Activated T-helper 1 cell treated with anti-CD3 and anti-CD28 coated beads, Interleukin-12 subunit alpha, Interleukin-12 subunit beta, Interleukin-2, Interleukin-4 antibody, amounts not matched to agents 30 ng/mL and 10 ng/mL and 1 ng/mL, durations not matched to agents 14 hours and 24 hours and 36 hours (primary cell): ENCODE measurements at regions not wholly inside any gene's neighbourhood (a gene's known extent, or its start where the extent isn't known, plus 50 kb on each side); places are given as distances from the start of the nearest gene placed in this dataset.

Experiments
- DNase-seq: peaks from one replicate; pipeline ENCODE4 v3.0.0; 2021; ENCODE audit warnings: low spot score
- H3K27ac Mint-ChIP-seq: one replicate; pipeline ENCODE4 v1.8.0; 2021; ENCODE audit warnings: mild to moderate bottlenecking, mixed read lengths
- H3K27me3 Mint-ChIP-seq: one replicate; pipeline ENCODE4 v1.8.0; 2022; ENCODE audit warnings: mild to moderate bottlenecking, moderate library complexity, mixed read lengths; ENCODE audit not compliant: insufficient read depth
- H3K36me3 Mint-ChIP-seq: one replicate; pipeline ENCODE4 v1.8.0; 2021; ENCODE audit warnings: low read depth, mixed read lengths
- H3K4me1 Mint-ChIP-seq: one replicate; pipeline ENCODE4 v1.8.0; 2021; ENCODE audit warnings: low read depth, mixed read lengths
- H3K4me3 Mint-ChIP-seq: one replicate; pipeline ENCODE4 v1.8.0; 2021; ENCODE audit warnings: mild to moderate bottlenecking, moderate library complexity, mixed read lengths
- H3K9me3 Mint-ChIP-seq: one replicate; pipeline ENCODE4 v1.8.0; 2021; ENCODE audit warnings: mixed read lengths
- intact Hi-C: fragments of 100-400 bp; cut with micrococcal nuclease; formaldehyde crosslinking; loops from one replicate; pipeline ENCODE4 v1.15.1; 2024

- H3K36me3 Mint-ChIP-seq, result no peaks in the 10 kb centered on the region
- H3K9me3 Mint-ChIP-seq, result peaks cover 3% of the 10 kb centered on the region
- peaks cover 5% of the 10 kb centered on the region for H3K4me1 Mint-ChIP-seq
- intact Hi-C loops, result no loop called here
- H3K27me3 Mint-ChIP-seq, result peaks cover 1% of the 10 kb centered on the region
- DNase-seq, result no peak
- H3K4me3 Mint-ChIP-seq, result no peak overlapping the region
- peak overlapping the region; percentile 13 for H3K27ac Mint-ChIP-seq
Measured at GRCh38 chr20:50323777-50324775, 133.4 kb downstream of the CEBPB start.

- intact Hi-C loops, result no loop called here
- Mint-ChIP-seq H3K4me3 (no peak overlapping the region), H3K27ac (no peak overlapping the region), H3K36me3 (no peaks in the 10 kb centered on the region), H3K9me3 (peaks cover 3% of the 10 kb centered on the region), H3K27me3 (peaks cover 1% of the 10 kb centered on the region), H3K4me1 (peaks cover 4% of the 10 kb centered on the region)
- no peak for DNase-seq
Measured at GRCh38 chr20:50325215-50325614, 134.6 kb downstream of the CEBPB start.

- Mint-ChIP-seq H3K36me3 (no peaks in the 10 kb centered on the region), H3K9me3 (peaks cover 3% of the 10 kb centered on the region), H3K4me1 (peaks cover 4% of the 10 kb centered on the region), H3K4me3 (no peak overlapping the region), H3K27ac (no peak overlapping the region), H3K27me3 (peaks cover 1% of the 10 kb centered on the region)
- intact Hi-C loops, result no loop called here
- no peak for DNase-seq
Measured at GRCh38 chr20:50325651-50326050, 135.0 kb downstream of the CEBPB start.

GRCh38 chr20:50327666-50328065, 137.0 kb downstream of the CEBPB start:
- intact Hi-C loops, result no loop called here
- Mint-ChIP-seq H3K27ac (no peak overlapping the region), H3K4me3 (no peak overlapping the region), H3K27me3 (peaks cover 6% of the 10 kb centered on the region), H3K4me1 (no peaks in the 10 kb centered on the region), H3K36me3 (no peaks in the 10 kb centered on the region), H3K9me3 (peaks cover 3% of the 10 kb centered on the region)
- no peak for DNase-seq

- Mint-ChIP-seq H3K4me1 (no peaks in the 10 kb centered on the region), H3K36me3 (no peaks in the 10 kb centered on the region)
Measured at GRCh38 chr20:50328222-50328979, 137.8 kb downstream of the CEBPB start.

GRCh38 chr20:50328996-50329898, 138.6 kb downstream of the CEBPB start:
- intact Hi-C loops, result no loop called here
- no peak overlapping the region for H3K27ac Mint-ChIP-seq
- no peaks in the 10 kb centered on the region for H3K4me1 Mint-ChIP-seq
- peaks cover 13% of the 10 kb centered on the region for H3K27me3 Mint-ChIP-seq
- H3K36me3 Mint-ChIP-seq, result no peaks in the 10 kb centered on the region
- H3K9me3 Mint-ChIP-seq, result peaks cover 3% of the 10 kb centered on the region
- DNase-seq, result no peak
- H3K4me3 Mint-ChIP-seq, result no peak overlapping the region

More at GRCh38 chr20:50328222-50328979, 137.8 kb downstream of the CEBPB start:
- Mint-ChIP-seq H3K4me3 (no peak overlapping the region), H3K9me3 (peaks cover 3% of the 10 kb centered on the region), H3K27me3 (peaks cover 9% of the 10 kb centered on the region), H3K27ac (no peak overlapping the region)
- no peak for DNase-seq
- intact Hi-C loops, result no loop called here

GRCh38 chr20:50329981-50330503, 139.4 kb downstream of the CEBPB start:
- Mint-ChIP-seq H3K4me3 (no peak overlapping the region), H3K27ac (peak overlapping the region; percentile 6), H3K9me3 (peaks cover 3% of the 10 kb centered on the region), H3K4me1 (peaks cover 3% of the 10 kb centered on the region), H3K36me3 (no peaks in the 10 kb centered on the region), H3K27me3 (peaks cover 13% of the 10 kb centered on the region)
- intact Hi-C loops, result no loop called here
- no peak for DNase-seq

- intact Hi-C loops, result no loop called here
- H3K4me1 Mint-ChIP-seq, result peaks cover 5% of the 10 kb centered on the region
- H3K36me3 Mint-ChIP-seq, result no peaks in the 10 kb centered on the region
Measured at GRCh38 chr20:50330504-50331313, 140.1 kb downstream of the CEBPB start.

GRCh38 chr20:50331469-50332363, 141.1 kb downstream of the CEBPB start:
- no peak for DNase-seq
- intact Hi-C loops, result no loop called here
- no peaks in the 10 kb centered on the region for H3K9me3 Mint-ChIP-seq
- H3K4me3 Mint-ChIP-seq, result no peak overlapping the region
- no peak overlapping the region for H3K27ac Mint-ChIP-seq
- H3K4me1 Mint-ChIP-seq, result peaks cover 13% of the 10 kb centered on the region
- no peaks in the 10 kb centered on the region for H3K36me3 Mint-ChIP-seq
- peaks cover 13% of the 10 kb centered on the region for H3K27me3 Mint-ChIP-seq

More at GRCh38 chr20:50330504-50331313, 140.1 kb downstream of the CEBPB start:
- Mint-ChIP-seq H3K27ac (no peak overlapping the region), H3K27me3 (peaks cover 13% of the 10 kb centered on the region), H3K9me3 (peaks cover 2% of the 10 kb centered on the region), H3K4me3 (no peak overlapping the region)
- no peak for DNase-seq

GRCh38 chr20:50332491-50332980, 141.9 kb downstream of the CEBPB start:
- Mint-ChIP-seq H3K4me3 (no peak overlapping the region), H3K9me3 (no peaks in the 10 kb centered on the region), H3K36me3 (no peaks in the 10 kb centered on the region), H3K27ac (no peak overlapping the region), H3K27me3 (peaks cover 13% of the 10 kb centered on the region), H3K4me1 (peaks cover 21% of the 10 kb centered on the region)
- intact Hi-C loops, result no loop called here
- DNase-seq, result no peak
